ENCODE measurements at regions not wholly inside any gene's neighbourhood (a gene's known extent, or its start where the extent isn't known, plus 50 kb on each side); places are given as distances from the start of the nearest gene placed in this dataset.

GRCh38 chr3:14280326-14280725, 101.7 kb downstream of the LSM3 start:
- Histone ChIP-seq H3K9me3 (ENCODE audit: insufficient read depth in 2 of 2, low read depth in 1 of 2, low read length in 1 of 2) (no peaks in the 10 kb centered on the region), H3K27ac (ENCODE audit: low read depth, low read length) (no peak overlapping the region), H4K8ac (ENCODE audit: extremely low read depth, insufficient read depth, low read length) (no peak overlapping the region; the same call in 1 of the 2 replicates), H3K79me2 (ENCODE audit: control insufficient read depth in 1 of 2, insufficient read depth in 2 of 2, low read length in 2 of 2) (no peaks in the 10 kb centered on the region), H2BK5ac (ENCODE audit: low read depth, low read length) (no peak overlapping the region), H3K23ac (ENCODE audit: insufficient read length) (no peak overlapping the region), H3K4me2 (ENCODE audit: insufficient read depth in 1 of 2, low read depth in 2 of 2, low read length in 2 of 2) (no peak overlapping the region), H4K5ac (ENCODE audit: insufficient read length, low read depth, low read length) (no peak overlapping the region), H2AK5ac (ENCODE audit: low read depth, low read length) (no peak overlapping the region), H2BK120ac (replicated peaks; ENCODE audit: low read depth, low read length) (no peak overlapping the region), H2BK12ac (ENCODE audit: low read depth, low read length) (peak overlapping the region; percentile 88; the same call in 1 of the 2 replicates), H2AFZ (ENCODE audit: low read length) (no peak overlapping the region), H4K91ac (replicated peaks; ENCODE audit: insufficient read length, low read length) (no peak overlapping the region), H2BK20ac (ENCODE audit: low read length) (0 out of 2 replicates have a peak overlapping the region, but pooled peaks have one; percentile 87), H3K27me3 (replicated peaks in 1 of 4; ENCODE audit: control insufficient read depth in 3 of 4, extremely low read depth in 1 of 4, insufficient read depth in 3 of 4, low read length in 3 of 4) (no peaks in the 10 kb centered on the region; a peak in 2 of 7 replicates), H3K18ac (ENCODE audit: extremely low read depth, low read length) (no peak overlapping the region), H3K4me1 (replicated peaks in 1 of 4; ENCODE audit: control insufficient read depth in 3 of 4, insufficient read depth in 4 of 4, low read length in 3 of 4) (peaks cover 10 to 26% (median 22%) of the 10 kb centered on the region in 4 experiments; a peak in 6 of 7 replicates), H2BK15ac (ENCODE audit: low read length) (no peak overlapping the region), H3K23me2 (ENCODE audit: low read depth, low read length) (no peaks in the 10 kb centered on the region), H4K20me1 (replicated peaks in 1 of 2; ENCODE audit: control insufficient read depth in 1 of 2, insufficient read depth in 2 of 2, low read length in 2 of 2) (no peaks in the 10 kb centered on the region), H3K4me3 (ENCODE audit: extremely low read depth in 1 of 4, insufficient read depth in 2 of 4, low read depth in 3 of 4, low read length in 4 of 4) (no peak overlapping the region), H3K79me1 (ENCODE audit: low read depth, low read length) (no peaks in the 10 kb centered on the region), H3K4ac (replicated peaks; ENCODE audit: insufficient read length, low read depth, low read length) (no peak overlapping the region), H3K56ac (replicated peaks; ENCODE audit: insufficient read length, low read depth, low read length) (no peak overlapping the region), H3K9ac (replicated peaks in 1 of 4; ENCODE audit: extremely low read depth in 1 of 4, low read depth in 3 of 4, low read length in 3 of 4) (no peak overlapping the region), H3K14ac (ENCODE audit: insufficient read length) (no peak overlapping the region), H3K36me3 (ENCODE audit: control insufficient read depth in 2 of 4, insufficient read depth in 4 of 4, low read length in 3 of 4) (no peaks in the 10 kb centered on the region)
- ChIA-PET CTCF (ENCODE audit: partially characterized antibody) (interaction anchor here (1.5 to 5.7 kb wide), 4 partner anchors 14 to 187 kb away, joined by 7 to 43 read pairs (median 10); no protein-coding TSS in a partner anchor), POLR2A (ENCODE audit: partially characterized antibody) (no interaction called here)
- no peak for FAIRE-seq
- no peak for TF ChIP-seq RNF2 (IDR thresholded peaks at IDR 0.05; ENCODE audit: borderline replicate concordance, low read depth, low read length, missing control alignments, poor library complexity, severe bottlenecking)
- no peak for TF ChIP-seq BACH1 (IDR thresholded peaks at IDR 0.05; ENCODE audit: low read length)
- no peak for TF ChIP-seq CHD2 (IDR thresholded peaks at IDR 0.05; ENCODE audit: low read length)
- TF ChIP-seq TCF12 (IDR thresholded peaks at IDR 0.05; ENCODE audit: low read depth, low read length), result no peak
- no peak for TF ChIP-seq NRF1 (IDR thresholded peaks at IDR 0.05; ENCODE audit: low read depth, low read length)
- TF ChIP-seq SUZ12 (IDR thresholded peaks at IDR 0.05; ENCODE audit: low read length), result no peak
- TF ChIP-seq ZNF274 (IDR thresholded peaks at IDR 0.05; ENCODE audit: borderline replicate concordance, extremely low read depth, low read length), result no peak
- TF ChIP-seq EZH2 (IDR thresholded peaks at IDR 0.05; ENCODE audit: low read depth, low read length, severe bottlenecking), result no peak
- no peak for TF ChIP-seq TAF7 (optimal IDR thresholded peaks at IDR 0.05; ENCODE audit: borderline replicate concordance, low read depth, low read length)
- DNase-seq (ENCODE audit: low read depth in 1 of 2, low spot score in 2 of 2), result no peak
- WGBS, 2 experiments (ENCODE audit: extremely low coverage in 1 of 2, insufficient coverage in 1 of 2, insufficient read length in 1 of 2, insufficient replicate concordance in 2 of 2, low coverage in 1 of 2, low lambda C conversion rate in 2 of 2, missing lambda C conversion rate in 1 of 2), result 83% methylated on average over 2 of the region's 2 CpGs; no CpG with 5 or more reads in 1 of the 2 experiments

All from H1 (cell line).